GM21825 (cell line): ENCODE measurements at regions not wholly inside any gene's neighbourhood (a gene's known extent, or its start where the extent isn't known, plus 50 kb on each side); places are given as distances from the start of the nearest gene placed in this dataset.
"Not testable (repeated sequence)": the region's sequence is repeated elsewhere in the genome, so short reads cannot be mapped to it uniquely, and the experiment has no call there.

Experiments used
- ATAC-seq: cut with Tn5 transposase; IDR thresholded peaks from one replicate; pipeline ENCODE4 v1.9.1; 2021; ENCODE audit warnings: mild to moderate bottlenecking, moderate library complexity; ENCODE audit not compliant: unreplicated experiment

- ATAC-seq, result no peak
Measured at GRCh38 chr4:144363890-144364289, 223.4 kb upstream of the GYPA start.

GRCh38 chr4:144366425-144366824, 225.9 kb upstream of the GYPA start:
- no peak for ATAC-seq

DNA sequence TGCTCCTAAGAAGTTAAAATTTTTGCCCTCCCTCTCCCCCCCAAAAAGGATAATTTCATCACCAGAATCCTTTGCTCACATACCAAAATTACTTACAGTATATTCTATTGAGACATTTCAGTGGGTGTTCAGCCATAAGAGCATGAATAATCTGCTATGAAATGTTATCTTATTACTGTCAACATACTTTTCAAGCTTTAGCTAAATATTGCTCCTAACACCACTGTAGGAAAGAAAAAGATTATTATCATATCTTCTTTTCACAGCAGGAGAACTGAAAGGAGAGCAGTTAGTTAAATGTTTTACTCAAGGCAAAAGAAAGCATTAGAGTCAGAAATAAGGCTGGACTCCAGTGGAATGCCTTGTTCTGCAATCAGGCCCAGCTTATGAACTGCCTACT, 231.0 kb upstream of the GYPA start:
- no peak for ATAC-seq

- peak; percentile 67 for ATAC-seq
Measured at GRCh38 chr4:144374065-144374464, 233.5 kb upstream of the GYPA start.

GRCh38 chr4:144376866-144377265, 236.3 kb upstream of the GYPA start:
- no peak for ATAC-seq

- ATAC-seq, result no peak
Measured at GRCh38 chr4:144384408-144384807, 243.9 kb upstream of the GYPA start.

DNA sequence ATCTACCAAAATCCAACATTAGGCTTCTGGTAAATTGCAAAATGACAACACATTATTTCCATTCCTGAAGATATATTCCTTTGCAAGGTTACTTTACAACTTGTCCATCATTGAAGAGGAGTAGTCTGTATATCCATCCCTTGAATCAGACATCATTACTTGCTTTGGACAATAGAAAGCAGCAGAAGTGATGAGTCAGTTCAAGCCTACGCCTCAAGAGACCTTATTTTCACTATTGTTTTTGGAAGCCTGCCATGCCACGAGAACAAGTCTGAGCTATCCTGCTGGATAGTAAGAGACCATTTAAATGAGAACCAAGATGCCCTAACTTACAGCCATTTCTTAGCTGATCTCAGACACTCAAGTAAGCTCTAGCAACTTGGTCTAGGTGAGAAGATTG, 246.0 kb upstream of the HHIP start:
- peak; percentile 70 for ATAC-seq

DNA sequence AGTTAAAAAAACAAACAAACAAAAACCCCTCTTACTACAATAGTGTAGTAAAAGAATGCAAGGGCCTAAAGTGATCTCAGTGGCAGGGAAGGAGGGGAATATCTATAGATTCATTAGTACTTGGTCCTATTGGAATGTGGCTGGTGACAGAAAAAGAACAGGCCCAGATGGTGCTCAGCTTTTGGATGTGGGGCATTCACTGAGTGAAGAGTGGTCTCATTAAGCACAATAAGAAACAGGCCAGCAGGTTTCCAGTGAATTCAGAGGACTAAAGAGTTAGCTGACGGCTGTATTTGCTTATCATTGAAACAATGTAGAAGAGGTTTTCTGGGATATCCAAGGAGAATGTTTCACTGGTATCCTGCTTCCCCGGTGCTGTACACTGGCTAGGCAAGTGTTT, 243.8 kb upstream of the HHIP start:
- no peak for ATAC-seq

- ATAC-seq, result no peak
Measured at GRCh38 chr4:144402999-144403398, 243.0 kb upstream of the HHIP start.

- ATAC-seq, result no peak
Measured at GRCh38 chr4:144403893-144404292, 242.1 kb upstream of the HHIP start.

- no peak for ATAC-seq
Measured at GRCh38 chr4:144409525-144409924, 236.4 kb upstream of the HHIP start.

GRCh38 chr4:144410230-144410783, 235.6 kb upstream of the HHIP start:
- no peak for ATAC-seq

DNA sequence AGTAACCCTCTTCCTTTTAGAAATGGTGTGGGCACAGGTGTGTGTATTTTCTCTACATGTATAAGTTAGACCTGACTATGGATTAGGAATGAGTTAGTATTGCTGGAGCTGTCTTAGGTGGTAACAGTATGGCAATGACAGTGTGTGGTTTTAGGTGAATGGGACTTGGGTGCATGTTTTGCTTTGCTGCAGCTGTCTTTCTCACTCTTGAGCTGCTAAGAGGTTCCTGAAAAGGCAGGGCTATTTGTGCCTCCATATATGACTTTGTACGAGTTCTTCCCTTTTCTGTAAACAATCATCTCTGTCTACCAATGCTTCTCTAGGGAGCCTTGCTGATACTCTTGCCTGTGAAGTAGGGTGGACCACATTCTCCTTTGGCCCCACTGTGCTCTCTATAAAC, 234.8 kb upstream of the HHIP start:
- ATAC-seq, result no peak

GRCh38 chr4:144411700-144412099, 234.3 kb upstream of the HHIP start:
- ATAC-seq, result peak; percentile 65

DNA sequence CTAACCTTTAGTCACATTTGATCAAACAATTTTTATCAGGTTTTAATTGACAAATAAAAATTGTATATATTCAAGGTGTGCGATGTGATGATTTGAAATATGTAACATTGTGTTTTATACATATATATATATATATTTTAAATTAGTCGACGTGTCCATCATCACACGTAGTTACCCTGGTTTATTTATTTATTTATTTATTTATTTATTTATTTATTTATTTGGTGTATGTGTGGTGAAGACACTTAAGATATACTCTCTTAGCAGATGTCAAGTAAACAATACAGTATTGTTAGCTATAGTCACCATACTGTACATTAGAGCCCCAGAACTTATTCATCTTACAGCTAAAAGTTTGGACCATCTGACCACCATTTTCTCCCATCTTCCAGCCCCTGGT, 224.9 kb upstream of the HHIP start:
- no peak for ATAC-seq

- ATAC-seq, result no peak
Measured at GRCh38 chr4:144421839-144422565, 224.0 kb upstream of the HHIP start.

GRCh38 chr4:144423930-144424329, 222.0 kb upstream of the HHIP start:
- no peak for ATAC-seq

- not testable (repeated sequence) for ATAC-seq
Measured at GRCh38 chr4:144426023-144426422, 219.9 kb upstream of the HHIP start.

DNA sequence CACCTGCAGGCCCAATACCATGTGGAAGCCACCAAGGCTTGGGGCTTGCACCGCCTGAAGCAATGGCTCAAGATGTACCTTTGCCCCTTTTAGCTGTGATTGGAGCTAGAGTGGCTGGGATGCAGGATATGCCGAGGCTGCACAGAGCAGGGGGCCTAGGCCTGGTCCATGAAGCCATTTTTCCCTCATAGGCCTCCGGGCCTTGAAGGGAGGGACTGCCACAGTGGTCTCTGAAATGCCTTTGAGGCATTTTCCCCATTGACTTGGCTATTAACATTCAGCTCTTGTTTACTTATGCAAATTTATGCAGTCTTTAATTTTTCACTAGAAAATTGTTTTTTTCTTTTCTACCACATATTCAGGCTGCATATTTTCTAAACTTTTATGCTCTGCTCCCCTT, 203.2 kb upstream of the HHIP start:
- no peak for ATAC-seq

- ATAC-seq, result no peak
Measured at GRCh38 chr4:144449611-144450010, 196.3 kb upstream of the HHIP start.

GRCh38 chr4:144450526-144450925, 195.4 kb upstream of the HHIP start:
- ATAC-seq, result no peak

GRCh38 chr4:144451766-144452450, 194.0 kb upstream of the HHIP start:
- no peak for ATAC-seq
